ENCODE measurements at regions not wholly inside any gene's neighbourhood (a gene's known extent, or its start where the extent isn't known, plus 50 kb on each side); places are given as distances from the start of the nearest gene placed in this dataset.

- Histone ChIP-seq H3K9me3 (no peaks in the 10 kb centered on the region), H3K4me3 (no peak overlapping the region), H3K27ac (no peak overlapping the region), H3K36me3 (no peaks in the 10 kb centered on the region), H3K27me3 (no peaks in the 10 kb centered on the region), H3K4me1 (peaks cover 0 to 5% (median 0%) of the 10 kb centered on the region in 4 donors)
- ATAC-seq (ENCODE audit: low FRiP score in 2 of 2) (no peak), DNase-seq (no peak)
- 68 to 69% methylated on average over 3 of the region's 3 CpGs for WGBS, 2 donors
- no peak for TF ChIP-seq EP300 (IDR thresholded peaks at IDR 0.05)
- no peak for TF ChIP-seq POLR2A (IDR thresholded peaks at IDR 0.05)
- TF ChIP-seq POLR2AphosphoS5 (IDR thresholded peaks at IDR 0.05) = no peak
- TF ChIP-seq, protein P1, sequence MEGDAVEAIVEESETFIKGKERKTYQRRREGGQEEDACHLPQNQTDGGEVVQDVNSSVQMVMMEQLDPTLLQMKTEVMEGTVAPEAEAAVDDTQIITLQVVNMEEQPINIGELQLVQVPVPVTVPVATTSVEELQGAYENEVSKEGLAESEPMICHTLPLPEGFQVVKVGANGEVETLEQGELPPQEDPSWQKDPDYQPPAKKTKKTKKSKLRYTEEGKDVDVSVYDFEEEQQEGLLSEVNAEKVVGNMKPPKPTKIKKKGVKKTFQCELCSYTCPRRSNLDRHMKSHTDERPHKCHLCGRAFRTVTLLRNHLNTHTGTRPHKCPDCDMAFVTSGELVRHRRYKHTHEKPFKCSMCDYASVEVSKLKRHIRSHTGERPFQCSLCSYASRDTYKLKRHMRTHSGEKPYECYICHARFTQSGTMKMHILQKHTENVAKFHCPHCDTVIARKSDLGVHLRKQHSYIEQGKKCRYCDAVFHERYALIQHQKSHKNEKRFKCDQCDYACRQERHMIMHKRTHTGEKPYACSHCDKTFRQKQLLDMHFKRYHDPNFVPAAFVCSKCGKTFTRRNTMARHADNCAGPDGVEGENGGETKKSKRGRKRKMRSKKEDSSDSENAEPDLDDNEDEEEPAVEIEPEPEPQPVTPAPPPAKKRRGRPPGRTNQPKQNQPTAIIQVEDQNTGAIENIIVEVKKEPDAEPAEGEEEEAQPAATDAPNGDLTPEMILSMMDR (IDR thresholded peaks at IDR 0.05) = no peak
Measured at GRCh38 chr9:115601434-115601833, 483.5 kb upstream of the TNC start.

DNA sequence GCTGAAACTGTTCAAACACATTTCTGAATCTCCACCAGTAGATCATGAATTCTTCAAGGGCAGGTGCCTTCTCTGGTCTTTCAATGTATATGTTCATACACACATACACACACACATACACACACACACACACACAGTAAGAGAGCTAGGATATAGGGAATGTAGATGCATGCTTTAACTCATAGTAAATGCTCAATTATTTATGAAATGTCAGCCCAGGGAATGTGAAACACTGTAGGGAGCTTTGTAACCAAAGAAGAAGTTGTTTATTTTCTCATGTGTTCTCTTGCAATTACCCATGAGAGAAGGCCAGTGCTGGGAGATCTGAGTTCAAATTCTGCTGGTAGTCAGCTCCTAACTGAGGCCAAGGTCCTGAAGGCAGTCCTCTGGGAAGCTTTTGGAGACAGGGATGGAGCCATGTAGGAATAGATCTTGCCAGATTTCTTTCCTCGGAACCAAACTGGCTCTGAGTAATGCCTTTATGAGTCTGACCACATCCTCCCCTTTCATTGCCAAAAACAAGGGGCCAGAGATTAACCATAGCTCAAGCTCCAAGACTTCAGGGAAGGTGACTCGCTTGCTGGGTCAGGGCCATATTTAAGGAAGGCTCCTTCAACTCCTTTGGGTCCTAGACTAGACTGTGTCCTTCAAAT lies 487.0 kb upstream of the TNC start:
- ATAC-seq (ENCODE audit: low FRiP score in 2 of 2) = peak in 1 of 2 donors; percentile 60
- Histone ChIP-seq H3K27ac (no peak overlapping the region), H3K9me3 (no peaks in the 10 kb centered on the region), H3K4me3 (no peak overlapping the region), H3K27me3 (no peaks in the 10 kb centered on the region), H3K36me3 (no peaks in the 10 kb centered on the region), H3K4me1 (no peaks in the 10 kb centered on the region)
- DNase-seq = no peak
- 72 to 86% methylated on average over 2 of the region's 2 CpGs for WGBS, 2 donors
- TF ChIP-seq, protein P1 (IDR thresholded peaks at IDR 0.05) = no peak
- TF ChIP-seq POLR2AphosphoS5 (IDR thresholded peaks at IDR 0.05) = no peak
- TF ChIP-seq POLR2A (IDR thresholded peaks at IDR 0.05) = no peak
- TF ChIP-seq EP300 (IDR thresholded peaks at IDR 0.05) = no peak

GRCh38 chr9:115606838-115607237 lies 488.9 kb upstream of the TNC start:
- Histone ChIP-seq H3K27me3 (no peaks in the 10 kb centered on the region), H3K27ac (no peak overlapping the region), H3K9me3 (no peaks in the 10 kb centered on the region), H3K4me1 (no peaks in the 10 kb centered on the region), H3K36me3 (no peaks in the 10 kb centered on the region), H3K4me3 (no peak overlapping the region)
- TF ChIP-seq EP300 (IDR thresholded peaks at IDR 0.05) (no peak), POLR2AphosphoS5 (IDR thresholded peaks at IDR 0.05) (no peak), POLR2A (IDR thresholded peaks at IDR 0.05) (no peak)
- TF ChIP-seq, protein P1 (IDR thresholded peaks at IDR 0.05) = no peak
- DNase-seq = no peak
- no peak for ATAC-seq (ENCODE audit: low FRiP score in 2 of 2)

DNA sequence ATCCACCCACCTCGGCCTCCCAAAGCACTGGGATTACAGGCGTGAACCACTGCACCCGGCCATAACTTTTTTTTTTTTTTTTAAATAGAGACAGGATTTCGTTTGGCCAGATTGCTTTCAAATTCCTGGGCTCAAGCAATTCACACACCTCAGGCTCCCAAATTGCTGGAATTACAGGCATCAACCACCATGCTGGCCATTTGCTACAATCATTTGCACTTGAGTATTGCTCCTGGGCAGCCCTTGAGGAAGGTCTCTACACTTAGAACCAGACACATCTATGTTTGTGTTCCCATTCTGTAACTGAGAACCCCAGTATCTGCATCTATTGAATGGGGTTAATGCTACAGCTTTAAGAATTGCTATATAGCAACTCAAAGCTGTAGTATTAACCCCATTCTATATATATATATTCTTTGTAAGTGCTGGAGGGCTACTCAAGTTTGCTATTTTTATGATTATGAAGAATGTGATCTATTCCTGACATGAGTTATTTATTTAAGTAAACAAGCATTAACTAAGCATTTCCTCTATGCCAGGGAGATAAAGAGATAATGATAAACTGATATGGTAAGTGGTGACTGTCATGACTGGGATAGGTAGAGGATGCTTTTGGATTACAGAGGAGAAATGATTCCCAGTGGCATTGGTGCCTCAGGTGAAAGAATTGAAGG lies 496.5 kb upstream of the TNC start:
- Histone ChIP-seq H3K27ac (no peak overlapping the region), H3K4me3 (no peak overlapping the region), H3K4me1 (no peaks in the 10 kb centered on the region), H3K27me3 (no peaks in the 10 kb centered on the region), H3K9me3 (no peaks in the 10 kb centered on the region), H3K36me3 (no peaks in the 10 kb centered on the region)
- ATAC-seq (ENCODE audit: low FRiP score in 2 of 2) (no peak), DNase-seq (no peak)
- 73 to 86% methylated on average over 4 of the region's 4 CpGs for WGBS, 2 donors
- TF ChIP-seq POLR2AphosphoS5 (IDR thresholded peaks at IDR 0.05) = no peak
- no peak for TF ChIP-seq EP300 (IDR thresholded peaks at IDR 0.05)

GRCh38 chr9:115615000-115615401 lies 497.0 kb upstream of the TNC start:
- Histone ChIP-seq H3K4me3 (no peak overlapping the region), H3K9me3 (no peaks in the 10 kb centered on the region), H3K4me1 (no peaks in the 10 kb centered on the region), H3K27ac (no peak overlapping the region), H3K27me3 (no peaks in the 10 kb centered on the region), H3K36me3 (no peaks in the 10 kb centered on the region)
- ATAC-seq (ENCODE audit: low FRiP score in 2 of 2) (no peak), DNase-seq (no peak)
- TF ChIP-seq POLR2A (IDR thresholded peaks at IDR 0.05) (no peak), POLR2AphosphoS5 (IDR thresholded peaks at IDR 0.05) (no peak), EP300 (IDR thresholded peaks at IDR 0.05) (no peak)
- WGBS, 2 donors = 62 to 86% methylated on average over 3 of the region's 3 CpGs

Measured in upper lobe of left lung (tissue), 6 donors.